Neural crest cell (in vitro differentiated cells): ENCODE measurements at regions not wholly inside any gene's neighbourhood (a gene's known extent, or its start where the extent isn't known, plus 50 kb on each side); places are given as distances from the start of the nearest gene placed in this dataset.

Experiments
- DNase-seq: peaks from one replicate; pipeline ENCODE4 v3.0.0; 2021; ENCODE audit warnings: low read depth, mixed read lengths, low spot score
- H3K27ac Mint-ChIP-seq: one replicate; pipeline ENCODE4 v1.8.0; 2021; ENCODE audit warnings: mild to moderate bottlenecking, mixed read lengths; ENCODE audit not compliant: unreplicated experiment
- H3K27me3 Mint-ChIP-seq: 2 replicates; pipeline ENCODE4 v1.8.0; 2021; ENCODE audit warnings: low read depth, mild to moderate bottlenecking, mixed read lengths
- H3K36me3 Mint-ChIP-seq: 2 replicates; pipeline ENCODE4 v1.8.0; 2021; ENCODE audit warnings: low read depth, mild to moderate bottlenecking, mixed read lengths
- H3K4me1 Mint-ChIP-seq: 2 replicates; pipeline ENCODE4 v1.8.0; 2021; ENCODE audit warnings: mixed read lengths
- H3K4me3 Mint-ChIP-seq: one replicate; pipeline ENCODE4 v1.8.0; 2021; ENCODE audit warnings: mild to moderate bottlenecking, mixed read lengths
- H3K9me3 Mint-ChIP-seq: 2 replicates; pipeline ENCODE4 v1.8.0; 2021; ENCODE audit warnings: mixed read lengths
- CTCF ChIP-seq: fragments of 200-600 bp; sonication (generic); conservative IDR thresholded peaks from 2 replicates; pipeline ENCODE4 v1.5.0; 2021; ENCODE audit warnings: antibody characterized with exemption, mild to moderate bottlenecking

- H3K36me3 Mint-ChIP-seq: no peaks in the 10 kb centered on the region
- no peak for TF ChIP-seq CTCF
- DNase-seq: no peak
- no peaks in the 10 kb centered on the region for H3K9me3 Mint-ChIP-seq
- H3K4me3 Mint-ChIP-seq: no peak overlapping the region
- H3K27ac Mint-ChIP-seq: no peak overlapping the region
- H3K4me1 Mint-ChIP-seq: no peaks in the 10 kb centered on the region
- no peaks in the 10 kb centered on the region for H3K27me3 Mint-ChIP-seq
These were observed 285.0 kb upstream of the ARSJ start for GRCh38 chr4:114264452-114264851.

- no peak overlapping the region for H3K4me3 Mint-ChIP-seq
- no peaks in the 10 kb centered on the region for H3K9me3 Mint-ChIP-seq
- no peaks in the 10 kb centered on the region for H3K36me3 Mint-ChIP-seq
- no peaks in the 10 kb centered on the region for H3K27me3 Mint-ChIP-seq
- H3K27ac Mint-ChIP-seq: no peak overlapping the region
- no peak for DNase-seq
- no peak for TF ChIP-seq CTCF
- H3K4me1 Mint-ChIP-seq: no peaks in the 10 kb centered on the region
These were observed 285.4 kb upstream of the ARSJ start for GRCh38 chr4:114264877-114265291.

GRCh38 chr4:114265342-114265741 lies 285.9 kb upstream of the ARSJ start:
- Mint-ChIP-seq H3K27ac (no peak overlapping the region), H3K4me1 (no peaks in the 10 kb centered on the region), H3K27me3 (no peaks in the 10 kb centered on the region), H3K9me3 (no peaks in the 10 kb centered on the region), H3K36me3 (no peaks in the 10 kb centered on the region), H3K4me3 (no peak overlapping the region)
- no peak for DNase-seq
- no peak for TF ChIP-seq CTCF

GRCh38 chr4:114267976-114268375 lies 288.5 kb upstream of the ARSJ start:
- Mint-ChIP-seq H3K27me3 (no peaks in the 10 kb centered on the region), H3K9me3 (no peaks in the 10 kb centered on the region), H3K4me3 (no peak overlapping the region), H3K36me3 (no peaks in the 10 kb centered on the region), H3K4me1 (no peaks in the 10 kb centered on the region), H3K27ac (no peak overlapping the region)
- no peak for DNase-seq
- TF ChIP-seq CTCF: no peak

GRCh38 chr4:114271031-114271430 lies 291.6 kb upstream of the ARSJ start:
- H3K27ac Mint-ChIP-seq: no peak overlapping the region
- H3K4me3 Mint-ChIP-seq: no peak overlapping the region
- DNase-seq: no peak
- H3K9me3 Mint-ChIP-seq: no peaks in the 10 kb centered on the region
- TF ChIP-seq CTCF: no peak
- no peaks in the 10 kb centered on the region for H3K36me3 Mint-ChIP-seq
- H3K27me3 Mint-ChIP-seq: no peaks in the 10 kb centered on the region
- H3K4me1 Mint-ChIP-seq: no peaks in the 10 kb centered on the region

- Mint-ChIP-seq H3K4me1 (no peaks in the 10 kb centered on the region), H3K27ac (no peak overlapping the region), H3K4me3 (no peak overlapping the region)
These were observed 292.8 kb upstream of the ARSJ start for GRCh38 chr4:114272226-114272625.

More at GRCh38 chr4:114272226-114272625, 292.8 kb upstream of the ARSJ start:
- no peaks in the 10 kb centered on the region for H3K36me3 Mint-ChIP-seq
- no peak for TF ChIP-seq CTCF
- H3K9me3 Mint-ChIP-seq: no peaks in the 10 kb centered on the region
- H3K27me3 Mint-ChIP-seq: no peaks in the 10 kb centered on the region
- no peak for DNase-seq
